ENCODE measurements at regions not wholly inside any gene's neighbourhood (a gene's known extent, or its start where the extent isn't known, plus 50 kb on each side); places are given as distances from the start of the nearest gene placed in this dataset.

DNA sequence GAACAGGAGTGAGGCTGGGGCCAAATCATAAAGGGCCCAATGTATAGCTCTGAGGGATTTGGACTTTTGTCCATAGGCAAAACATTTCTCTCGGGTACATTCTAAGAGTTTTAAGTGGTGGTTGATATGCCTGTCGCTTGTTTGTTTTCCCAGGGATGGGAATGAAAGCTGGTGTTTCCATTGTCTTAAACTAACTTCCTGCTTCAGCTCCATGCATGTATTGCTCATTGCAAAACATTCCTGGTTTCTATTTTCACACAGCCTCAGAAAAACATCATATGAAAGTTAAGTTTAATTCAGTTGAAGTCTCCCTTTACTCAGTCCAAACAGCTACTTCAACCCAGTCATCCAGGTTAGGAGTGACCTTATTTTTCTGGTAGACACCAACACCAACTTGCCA lies 235.0 kb downstream of the ACTL7B start:
- Histone ChIP-seq H3F3A (ENCODE audit: low read length, unreplicated experiment) (no peaks in the 10 kb centered on the region), H3K4me2 (ENCODE audit: low read length) (no peak overlapping the region), H3K4me1 (ENCODE audit: insufficient read depth, low read length) (peaks cover 7% of the 10 kb centered on the region), H3K9me2 (replicated peaks; ENCODE audit: low read length) (no peaks in the 10 kb centered on the region), H3K4me3 (ENCODE audit: low read length) (no peak overlapping the region), H3K27me3 (ENCODE audit: low read length) (no peaks in the 10 kb centered on the region), H4K20me1 (ENCODE audit: low read length) (no peaks in the 10 kb centered on the region), H3K9me3 (ENCODE audit: low read length) (no peaks in the 10 kb centered on the region), H2AFZ (ENCODE audit: low read length) (no peak overlapping the region), H3K36me3 (ENCODE audit: low read depth, low read length) (no peaks in the 10 kb centered on the region), H3K27ac (ENCODE audit: low read length) (no peak overlapping the region), H3K79me2 (ENCODE audit: low read length) (no peaks in the 10 kb centered on the region), H3K9ac (ENCODE audit: low read length) (no peak overlapping the region)
- no peak for DNase-seq
- CTCF ChIA-PET, result no interaction called here
- TF ChIP-seq EZH2phosphoT487 (IDR thresholded peaks at IDR 0.05; ENCODE audit: borderline replicate concordance, low read length) (no peak), EZH2 (IDR thresholded peaks at IDR 0.05; ENCODE audit: low read length, unreplicated experiment) (no peak)
- TF ChIP-seq, protein P1, sequence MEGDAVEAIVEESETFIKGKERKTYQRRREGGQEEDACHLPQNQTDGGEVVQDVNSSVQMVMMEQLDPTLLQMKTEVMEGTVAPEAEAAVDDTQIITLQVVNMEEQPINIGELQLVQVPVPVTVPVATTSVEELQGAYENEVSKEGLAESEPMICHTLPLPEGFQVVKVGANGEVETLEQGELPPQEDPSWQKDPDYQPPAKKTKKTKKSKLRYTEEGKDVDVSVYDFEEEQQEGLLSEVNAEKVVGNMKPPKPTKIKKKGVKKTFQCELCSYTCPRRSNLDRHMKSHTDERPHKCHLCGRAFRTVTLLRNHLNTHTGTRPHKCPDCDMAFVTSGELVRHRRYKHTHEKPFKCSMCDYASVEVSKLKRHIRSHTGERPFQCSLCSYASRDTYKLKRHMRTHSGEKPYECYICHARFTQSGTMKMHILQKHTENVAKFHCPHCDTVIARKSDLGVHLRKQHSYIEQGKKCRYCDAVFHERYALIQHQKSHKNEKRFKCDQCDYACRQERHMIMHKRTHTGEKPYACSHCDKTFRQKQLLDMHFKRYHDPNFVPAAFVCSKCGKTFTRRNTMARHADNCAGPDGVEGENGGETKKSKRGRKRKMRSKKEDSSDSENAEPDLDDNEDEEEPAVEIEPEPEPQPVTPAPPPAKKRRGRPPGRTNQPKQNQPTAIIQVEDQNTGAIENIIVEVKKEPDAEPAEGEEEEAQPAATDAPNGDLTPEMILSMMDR (conservative IDR thresholded peaks at IDR 0.05; ENCODE audit: low read depth, low read length), result no peak
- ATAC-seq, result no peak
- no TSS peak for BruUV-seq (replicated peaks)
- POLR2A ChIA-PET (ENCODE audit: unreplicated experiment), result no interaction called here
- intact Hi-C loops (cut with micrococcal nuclease), result no loop called here

DNA sequence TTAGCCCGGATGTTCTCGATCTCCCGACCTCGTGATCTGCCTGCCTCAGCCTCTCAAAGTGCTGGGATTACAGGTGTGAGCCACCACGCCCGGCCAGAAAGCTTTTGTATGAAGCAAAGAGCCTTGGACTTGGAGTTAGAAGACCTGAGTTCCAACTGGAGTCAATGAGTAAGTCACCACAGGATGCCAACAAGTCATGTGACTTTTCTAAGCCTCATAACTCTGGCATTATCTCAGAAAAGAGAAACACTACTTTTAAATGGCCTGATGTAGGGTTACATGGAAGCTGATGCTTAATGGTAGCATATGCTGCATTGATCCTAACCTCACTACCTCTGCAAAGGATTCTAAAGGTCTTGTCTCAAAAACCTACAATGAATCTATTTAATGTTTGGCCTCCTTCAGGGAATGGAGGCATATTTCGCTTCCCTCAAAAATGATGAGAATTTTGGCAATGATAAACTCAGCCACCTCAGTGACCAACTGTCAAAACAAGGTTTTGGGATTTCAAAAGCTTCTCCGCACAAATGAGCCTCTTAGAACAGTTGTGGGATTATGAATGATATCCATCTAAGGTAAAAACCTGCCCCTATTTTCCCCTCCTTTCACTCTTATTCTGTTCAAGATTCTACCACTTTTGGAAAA lies 236.8 kb downstream of the ACTL7B start:
- Histone ChIP-seq H3K4me1 (ENCODE audit: insufficient read depth, low read length) (peaks cover 7% of the 10 kb centered on the region), H3K36me3 (ENCODE audit: low read depth, low read length) (no peaks in the 10 kb centered on the region), H3K27ac (ENCODE audit: low read length) (no peak overlapping the region), H4K20me1 (ENCODE audit: low read length) (no peaks in the 10 kb centered on the region), H3F3A (ENCODE audit: low read length, unreplicated experiment) (no peaks in the 10 kb centered on the region), H3K79me2 (ENCODE audit: low read length) (no peaks in the 10 kb centered on the region), H3K27me3 (ENCODE audit: low read length) (no peaks in the 10 kb centered on the region), H3K9me2 (replicated peaks; ENCODE audit: low read length) (no peaks in the 10 kb centered on the region), H3K9me3 (ENCODE audit: low read length) (no peaks in the 10 kb centered on the region), H2AFZ (ENCODE audit: low read length) (no peak overlapping the region), H3K4me3 (ENCODE audit: low read length) (no peak overlapping the region), H3K4me2 (ENCODE audit: low read length) (no peak overlapping the region), H3K9ac (ENCODE audit: low read length) (no peak overlapping the region)
- ATAC-seq (no peak), DNase-seq (no peak)
- POLR2A ChIA-PET (ENCODE audit: unreplicated experiment), result no interaction called here
- TF ChIP-seq, protein P1 (conservative IDR thresholded peaks at IDR 0.05; ENCODE audit: low read depth, low read length), result no peak
- intact Hi-C loops (cut with micrococcal nuclease), result no loop called here
- BruUV-seq (replicated peaks), result no TSS peak
- CTCF ChIA-PET, result no interaction called here

DNA sequence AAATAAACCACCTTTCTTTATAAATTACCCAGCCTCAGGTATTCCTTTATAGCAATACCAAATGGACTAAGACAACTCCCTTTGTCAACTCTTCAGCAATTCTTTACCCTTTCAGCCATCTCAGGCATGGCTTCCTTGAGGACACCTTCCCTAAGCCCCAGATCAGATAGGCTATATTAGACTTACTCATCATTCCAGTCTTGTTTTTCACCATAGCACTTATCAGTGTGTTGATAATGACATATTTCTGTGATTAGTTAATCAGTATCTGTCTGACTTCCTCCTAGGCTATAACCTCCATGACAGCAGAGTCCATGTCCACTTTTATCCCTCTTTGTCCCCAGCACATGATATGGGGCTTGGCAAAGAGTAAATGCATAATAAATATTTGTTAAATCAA lies 238.1 kb downstream of the ACTL7B start:
- CTCF ChIA-PET, result no interaction called here
- no peak overlapping the region for H2AFZ ChIP-seq (ENCODE audit: low read length)

More for the DNA sequence above, 238.1 kb downstream of the ACTL7B start:
- H4K20me1 ChIP-seq (ENCODE audit: low read length), result no peaks in the 10 kb centered on the region
- BruUV-seq (replicated peaks), result no TSS peak
- intact Hi-C loops (cut with micrococcal nuclease), result no loop called here
- no peaks in the 10 kb centered on the region for H3K79me2 ChIP-seq (ENCODE audit: low read length)
- H3K9ac ChIP-seq (ENCODE audit: low read length), result no peak overlapping the region
- H3K4me2 ChIP-seq (ENCODE audit: low read length), result no peak overlapping the region
- no peaks in the 10 kb centered on the region for H3K9me3 ChIP-seq (ENCODE audit: low read length)
- POLR2A ChIA-PET (ENCODE audit: unreplicated experiment), result no interaction called here
- H3K27me3 ChIP-seq (ENCODE audit: low read length), result no peaks in the 10 kb centered on the region
- ATAC-seq (no peak), DNase-seq (no peak)
- peaks cover 7% of the 10 kb centered on the region for H3K4me1 ChIP-seq (ENCODE audit: insufficient read depth, low read length)
- no peak overlapping the region for H3K27ac ChIP-seq (ENCODE audit: low read length)
- H3K9me2 ChIP-seq (replicated peaks; ENCODE audit: low read length), result no peaks in the 10 kb centered on the region
- no peak overlapping the region for H3K4me3 ChIP-seq (ENCODE audit: low read length)
- no peaks in the 10 kb centered on the region for H3F3A ChIP-seq (ENCODE audit: low read length, unreplicated experiment)
- H3K36me3 ChIP-seq (ENCODE audit: low read depth, low read length), result no peaks in the 10 kb centered on the region
- TF ChIP-seq EZH2 (IDR thresholded peaks at IDR 0.05; ENCODE audit: low read length, unreplicated experiment) (no peak), EZH2phosphoT487 (IDR thresholded peaks at IDR 0.05; ENCODE audit: borderline replicate concordance, low read length) (no peak)
- TF ChIP-seq, protein P1 (conservative IDR thresholded peaks at IDR 0.05; ENCODE audit: low read depth, low read length), result no peak
